Limb (tissue), 2 donors: ENCODE measurements at regions not wholly inside any gene's neighbourhood (a gene's known extent, or its start where the extent isn't known, plus 50 kb on each side); places are given as distances from the start of the nearest gene placed in this dataset.
A peak's percentile ranks its signal among the peaks of the same experiment; 100 is the strongest.

Experiments
- DNase-seq, 2 donors: peaks; one replicate each; pipeline ENCODE4 v3.0.0-alpha.2; 2016; ENCODE audit errors: extremely low spot score in 2 of 2

GRCh38 chr2:40507432-40507831 is 55.5 kb upstream of the SLC8A1 start:
- no peak for DNase-seq

GRCh38 chr2:40510304-40510703 is 58.4 kb upstream of the SLC8A1 start:
- no peak for DNase-seq

GRCh38 chr2:40511661-40512213 is 59.8 kb upstream of the SLC8A1 start:
- peak in 1 of 2 donors; percentile 52 for DNase-seq

- DNase-seq = no peak
Observed at GRCh38 chr2:40512256-40512655, 60.4 kb upstream of the SLC8A1 start.

- no peak for DNase-seq
Observed at GRCh38 chr2:40513201-40513600, 61.3 kb upstream of the SLC8A1 start.

- DNase-seq = no peak
Observed at GRCh38 chr2:40516604-40517003, 64.7 kb upstream of the SLC8A1 start.

GRCh38 chr2:40528564-40528963 is 76.7 kb upstream of the SLC8A1 start:
- DNase-seq = no peak

- no peak for DNase-seq
Observed at GRCh38 chr2:40531359-40531758, 79.5 kb upstream of the SLC8A1 start.

GRCh38 chr2:40534528-40534927 is 82.6 kb upstream of the SLC8A1 start:
- no peak for DNase-seq

GRCh38 chr2:40535972-40536371 is 84.1 kb upstream of the SLC8A1 start:
- DNase-seq = no peak

- no peak for DNase-seq
Observed at GRCh38 chr2:40540026-40540425, 88.1 kb upstream of the SLC8A1 start.

GRCh38 chr2:40543381-40543780 is 91.5 kb upstream of the SLC8A1 start:
- no peak for DNase-seq

- no peak for DNase-seq
Observed at GRCh38 chr2:40544072-40544471, 92.2 kb upstream of the SLC8A1 start.

GRCh38 chr2:40545645-40546044 is 93.8 kb upstream of the SLC8A1 start:
- no peak for DNase-seq

- no peak for DNase-seq
Observed at GRCh38 chr2:40546439-40547191, 94.7 kb upstream of the SLC8A1 start.

- no peak for DNase-seq
Observed at GRCh38 chr2:40548521-40548920, 96.6 kb upstream of the SLC8A1 start.

GRCh38 chr2:40550085-40550484 is 98.2 kb upstream of the SLC8A1 start:
- DNase-seq = no peak

- DNase-seq = no peak
Observed at GRCh38 chr2:40551081-40551480, 99.2 kb upstream of the SLC8A1 start.

- peak in 1 of 2 donors; percentile 42 for DNase-seq
Observed at GRCh38 chr2:40554665-40555294, 102.9 kb upstream of the SLC8A1 start.

GRCh38 chr2:40556293-40556692 is 104.4 kb upstream of the SLC8A1 start:
- no peak for DNase-seq

- no peak for DNase-seq
Observed at GRCh38 chr2:40556739-40557138, 104.8 kb upstream of the SLC8A1 start.

GRCh38 chr2:40558761-40559160 is 106.9 kb upstream of the SLC8A1 start:
- no peak for DNase-seq

GRCh38 chr2:40559175-40559574 is 107.3 kb upstream of the SLC8A1 start:
- DNase-seq = no peak
